Stimulated activated effector memory CD8-positive, alpha-beta T cell treated with anti-CD3 and anti-CD28 coated beads, Interleukin-12 subunit alpha, Interleukin-12 subunit beta, amount 100 ng/mL, for 72 hours (primary cell): ENCODE measurements at regions not wholly inside any gene's neighbourhood (a gene's known extent, or its start where the extent isn't known, plus 50 kb on each side); places are given as distances from the start of the nearest gene placed in this dataset.
"Not testable (repeated sequence)": the region's sequence is repeated elsewhere in the genome, so short reads cannot be mapped to it uniquely, and the experiment has no call there.

Source experiments
- ATAC-seq: fragments of 150-1000 bp; cut with Tn5 transposase; 2 replicates; pipeline ENCODE4 v1.10.0; 2021
- DNase-seq, 2 donors: peaks; one replicate each; pipeline ENCODE4 v3.0.0; 2021 to 2022; ENCODE audit warnings: low spot score in 2 of 2
- H3K27ac Mint-ChIP-seq: one replicate; pipeline ENCODE4 v1.8.0; 2022; ENCODE audit warnings: mild to moderate bottlenecking, mixed read lengths
- H3K36me3 Mint-ChIP-seq: one replicate; pipeline ENCODE4 v1.8.0; 2022; ENCODE audit warnings: mild to moderate bottlenecking, mixed read lengths
- H3K4me1 Mint-ChIP-seq: one replicate; pipeline ENCODE4 v1.8.0; 2022; ENCODE audit warnings: mixed read lengths
- H3K4me3 Mint-ChIP-seq: one replicate; pipeline ENCODE4 v1.8.0; 2022; ENCODE audit warnings: mild to moderate bottlenecking, mixed read lengths
- H3K9me3 Mint-ChIP-seq: one replicate; pipeline ENCODE4 v1.8.0; 2022; ENCODE audit warnings: mixed read lengths

DNA sequence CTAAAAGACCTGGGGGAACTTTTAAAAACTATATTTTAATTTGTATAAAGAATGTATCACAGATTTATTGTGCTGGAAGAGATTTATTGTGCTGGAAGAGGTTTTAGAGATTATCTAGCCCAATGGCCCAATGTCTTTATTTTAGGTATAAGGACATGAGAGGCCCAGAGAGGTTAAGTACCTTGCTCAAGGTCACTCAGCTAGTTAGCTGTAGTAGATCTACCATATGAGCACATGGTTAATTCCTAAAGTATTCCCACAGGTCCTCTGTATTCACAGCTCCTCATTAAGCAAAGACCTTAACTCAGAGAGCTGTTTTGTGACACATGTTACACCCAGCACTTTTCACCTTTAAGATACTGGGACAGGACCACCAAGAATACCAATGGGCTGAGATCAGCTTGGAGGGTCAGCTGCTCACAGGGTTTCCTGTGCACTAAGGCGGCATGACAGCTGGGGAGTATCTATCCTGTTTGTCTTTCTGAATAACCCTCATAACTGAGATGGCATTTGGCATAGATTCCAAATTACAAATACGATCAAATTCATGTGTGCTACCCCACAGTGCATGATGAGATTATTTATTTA lies 143.1 kb upstream of the TBL1XR1 start:
- DNase-seq (no peak), ATAC-seq (no peak)
- Mint-ChIP-seq H3K27ac (no peak overlapping the region), H3K4me1 (peaks cover 34% of the 10 kb centered on the region), H3K36me3 (peaks cover 10% of the 10 kb centered on the region), H3K9me3 (no peaks in the 10 kb centered on the region), H3K4me3 (no peak overlapping the region)

GRCh38 chr3:177341736-177342419 lies 144.6 kb upstream of the TBL1XR1 start:
- H3K4me3 Mint-ChIP-seq: no peak overlapping the region
- peaks cover 41% of the 10 kb centered on the region for H3K4me1 Mint-ChIP-seq
- DNase-seq (no peak), ATAC-seq (no peak)
- peaks cover 19% of the 10 kb centered on the region for H3K36me3 Mint-ChIP-seq
- H3K9me3 Mint-ChIP-seq: no peaks in the 10 kb centered on the region
- H3K27ac Mint-ChIP-seq: no peak overlapping the region

GRCh38 chr3:177343122-177343625 lies 145.9 kb upstream of the TBL1XR1 start:
- ATAC-seq: no peak
- no peak for DNase-seq
- no peak overlapping the region for H3K27ac Mint-ChIP-seq
- H3K36me3 Mint-ChIP-seq: peaks cover 11% of the 10 kb centered on the region
- H3K9me3 Mint-ChIP-seq: no peaks in the 10 kb centered on the region
- no peak overlapping the region for H3K4me3 Mint-ChIP-seq
- peaks cover 28% of the 10 kb centered on the region for H3K4me1 Mint-ChIP-seq

DNA sequence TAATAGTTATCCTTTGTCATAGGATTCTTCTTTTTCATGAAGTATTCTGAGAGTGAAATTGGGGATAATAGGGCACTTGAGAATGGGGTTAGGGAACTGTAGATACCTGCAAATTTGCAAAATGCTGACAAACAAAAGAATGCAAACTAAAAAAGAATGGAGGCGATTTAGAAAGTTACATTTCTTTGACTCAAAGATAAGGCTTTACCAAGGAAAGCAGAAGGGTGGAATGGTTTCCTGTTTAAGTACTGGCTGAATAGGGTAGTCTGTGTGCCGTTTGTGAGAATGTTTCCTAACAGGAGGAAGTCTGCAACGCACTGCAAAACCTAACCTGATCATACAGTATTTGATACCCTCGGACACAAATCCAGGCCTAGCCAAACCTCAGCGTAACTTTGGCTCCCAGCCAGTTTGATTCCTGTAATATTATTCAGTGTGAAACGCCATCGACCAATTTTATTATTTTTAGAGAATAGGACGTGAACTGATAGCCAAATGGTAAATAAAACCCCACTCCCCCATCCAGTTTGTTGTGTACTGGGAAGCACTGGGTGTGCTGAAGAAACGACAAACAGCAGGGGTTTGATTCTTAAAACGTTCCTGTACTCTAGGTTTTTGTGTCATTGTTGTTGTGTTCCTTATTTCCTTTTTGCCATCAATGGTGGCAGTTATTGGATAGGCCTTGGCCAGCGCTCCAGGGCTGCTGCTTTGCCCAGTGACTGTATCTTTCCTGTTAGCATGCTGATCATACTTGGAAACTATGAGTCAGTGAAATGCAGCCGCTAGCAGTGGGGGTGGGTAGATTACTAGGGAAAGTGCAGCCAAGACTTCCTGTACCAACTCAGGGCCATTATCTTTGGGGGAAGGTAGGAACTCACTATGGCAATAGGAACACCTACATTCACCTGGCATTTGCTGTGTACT lies 148.0 kb upstream of the TBL1XR1 start:
- no peaks in the 10 kb centered on the region for H3K9me3 Mint-ChIP-seq
- peaks cover 9% of the 10 kb centered on the region for H3K36me3 Mint-ChIP-seq
- H3K27ac Mint-ChIP-seq: peak overlapping the region; percentile 97
- DNase-seq: peak; percentile 32 to 77
- peak; percentile 95 for ATAC-seq
- peaks cover 15% of the 10 kb centered on the region for H3K4me1 Mint-ChIP-seq
- H3K4me3 Mint-ChIP-seq: peak overlapping the region; percentile 36

DNA sequence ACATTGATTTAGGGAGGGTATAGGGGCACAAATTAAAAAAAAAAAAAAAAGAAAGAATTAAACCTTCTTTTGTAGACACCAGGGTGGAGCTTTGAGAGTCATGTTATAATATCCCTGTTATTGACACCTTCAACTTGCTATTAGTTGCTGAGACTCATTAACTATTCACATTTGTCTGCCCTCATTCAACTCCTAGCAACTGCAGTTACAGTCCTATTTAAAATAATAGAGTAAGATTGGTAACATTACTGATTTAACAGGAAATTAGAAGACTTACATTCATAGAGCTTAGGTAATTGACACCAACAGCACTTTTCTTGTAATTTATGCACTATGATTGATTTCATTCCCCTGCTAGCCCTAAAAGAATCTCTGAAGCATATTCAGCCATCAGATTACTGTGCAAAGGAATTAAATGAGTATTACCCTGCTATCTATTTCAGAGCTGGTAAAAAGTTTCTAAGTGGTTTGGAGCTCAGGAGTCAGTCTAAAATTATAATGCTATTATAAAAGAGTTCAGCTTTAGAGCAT lies 148.8 kb upstream of the TBL1XR1 start:
- Mint-ChIP-seq H3K36me3 (peaks cover 9% of the 10 kb centered on the region), H3K4me1 (peaks cover 15% of the 10 kb centered on the region), H3K9me3 (no peaks in the 10 kb centered on the region), H3K27ac (peak overlapping the region; percentile 97), H3K4me3 (peak overlapping the region; percentile 36)
- DNase-seq: no peak
- ATAC-seq: peak; percentile 88

DNA sequence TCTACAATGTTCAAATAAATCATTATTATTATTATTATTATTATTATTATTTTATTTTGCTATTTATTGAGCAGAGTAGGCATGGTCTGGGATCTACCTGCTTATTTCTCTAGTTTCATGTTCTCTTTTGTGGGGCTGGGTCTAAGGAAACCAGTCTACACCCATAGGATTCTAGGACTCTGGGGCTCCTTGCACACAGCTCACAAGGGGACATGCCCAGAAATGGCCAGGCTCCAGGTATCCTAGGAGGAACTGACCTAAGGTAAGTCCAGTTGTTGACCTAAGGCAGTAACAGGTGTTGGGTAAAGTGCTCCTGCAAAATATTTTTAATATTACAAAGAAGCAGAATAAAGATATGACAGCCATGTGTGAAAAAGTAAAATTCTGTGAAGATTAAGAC lies 149.6 kb upstream of the TBL1XR1 start:
- ATAC-seq: no peak
- H3K4me1 Mint-ChIP-seq: peaks cover 15% of the 10 kb centered on the region
- no peak overlapping the region for H3K27ac Mint-ChIP-seq
- no peak overlapping the region for H3K4me3 Mint-ChIP-seq
- DNase-seq: no peak
- H3K9me3 Mint-ChIP-seq: no peaks in the 10 kb centered on the region
- peaks cover 9% of the 10 kb centered on the region for H3K36me3 Mint-ChIP-seq

DNA sequence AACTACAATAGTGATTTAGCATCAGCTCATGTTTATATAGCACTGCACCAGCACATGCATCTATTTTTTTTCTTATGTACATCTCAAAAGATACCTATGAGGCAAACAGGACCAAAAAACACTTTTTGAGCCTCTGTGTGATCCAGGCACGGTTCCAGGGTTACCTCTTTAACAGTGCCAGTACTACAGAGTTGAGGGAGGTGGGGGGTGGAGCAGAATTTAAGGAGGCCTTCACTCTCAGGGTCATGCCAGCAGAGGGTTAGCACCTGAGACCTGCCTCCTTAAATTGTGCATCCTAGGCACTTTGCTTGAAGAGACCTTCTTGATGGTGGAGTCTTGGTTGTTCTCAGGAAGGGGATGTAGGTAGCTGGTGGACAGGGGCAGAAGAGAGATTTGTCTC lies 150.3 kb upstream of the TBL1XR1 start:
- H3K4me1 Mint-ChIP-seq: peaks cover 15% of the 10 kb centered on the region
- no peak overlapping the region for H3K4me3 Mint-ChIP-seq
- no peaks in the 10 kb centered on the region for H3K9me3 Mint-ChIP-seq
- no peak overlapping the region for H3K27ac Mint-ChIP-seq
- ATAC-seq: no peak
- peaks cover 9% of the 10 kb centered on the region for H3K36me3 Mint-ChIP-seq
- no peak for DNase-seq

DNA sequence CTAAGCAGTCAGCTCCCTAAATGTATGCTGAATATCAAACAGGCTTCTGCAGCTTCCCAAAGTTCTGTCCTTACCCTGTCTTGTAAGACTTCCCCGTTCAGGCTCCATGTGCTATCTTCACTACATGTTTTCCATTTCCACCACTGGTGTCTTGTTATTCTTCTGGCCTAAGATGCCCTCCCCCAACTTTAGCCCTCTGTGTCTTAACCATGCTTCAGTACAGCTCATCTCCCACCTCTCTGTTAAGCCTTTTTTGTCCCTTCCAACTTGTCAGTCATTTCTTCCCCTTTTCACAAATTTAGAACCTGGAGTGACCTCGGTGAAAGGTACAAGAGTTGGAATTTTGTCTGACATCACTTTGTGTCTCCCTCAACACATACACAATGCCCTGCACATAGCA lies 151.7 kb upstream of the TBL1XR1 start:
- Mint-ChIP-seq H3K4me1 (peaks cover 15% of the 10 kb centered on the region), H3K9me3 (no peaks in the 10 kb centered on the region), H3K4me3 (no peak overlapping the region), H3K27ac (no peak overlapping the region), H3K36me3 (peaks cover 9% of the 10 kb centered on the region)
- DNase-seq (no peak), ATAC-seq (no peak)

- Mint-ChIP-seq H3K27ac (no peak overlapping the region), H3K4me3 (no peak overlapping the region), H3K9me3 (no peaks in the 10 kb centered on the region), H3K4me1 (peaks cover 15% of the 10 kb centered on the region), H3K36me3 (peaks cover 9% of the 10 kb centered on the region)
- ATAC-seq (no peak), DNase-seq (no peak)
These were observed 152.1 kb upstream of the TBL1XR1 start for GRCh38 chr3:177349384-177349783.

- no peak overlapping the region for H3K4me3 Mint-ChIP-seq
- H3K4me1 Mint-ChIP-seq: peaks cover 11% of the 10 kb centered on the region
- H3K27ac Mint-ChIP-seq: no peak overlapping the region
- ATAC-seq (no peak), DNase-seq (no peak)
- H3K36me3 Mint-ChIP-seq: peaks cover 9% of the 10 kb centered on the region
- no peaks in the 10 kb centered on the region for H3K9me3 Mint-ChIP-seq
These were observed 152.8 kb upstream of the TBL1XR1 start for GRCh38 chr3:177350121-177350520.

DNA sequence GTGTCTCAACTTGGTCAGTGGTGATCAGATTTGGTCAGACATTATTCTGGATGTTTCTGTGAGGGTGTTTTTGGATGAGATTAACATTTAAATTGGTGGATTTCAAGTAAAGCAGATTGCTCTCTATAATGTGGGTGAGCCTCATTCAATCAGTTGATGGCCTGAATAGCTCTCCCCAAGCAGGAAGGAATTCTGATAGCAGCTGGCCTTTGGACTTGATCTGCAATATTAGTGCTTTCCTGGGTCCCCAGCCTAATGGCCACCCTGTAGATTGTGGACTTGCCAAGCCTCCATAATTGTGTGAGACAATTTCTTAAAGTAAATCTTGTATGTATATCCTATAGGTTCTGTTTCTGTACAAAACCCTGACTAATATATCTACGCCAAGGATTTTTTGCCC lies 153.9 kb upstream of the TBL1XR1 start:
- Mint-ChIP-seq H3K4me3 (no peak overlapping the region), H3K4me1 (peaks cover 4% of the 10 kb centered on the region), H3K27ac (no peak overlapping the region), H3K9me3 (no peaks in the 10 kb centered on the region), H3K36me3 (peaks cover under 1% of the 10 kb centered on the region)
- DNase-seq (no peak), ATAC-seq (no peak)

DNA sequence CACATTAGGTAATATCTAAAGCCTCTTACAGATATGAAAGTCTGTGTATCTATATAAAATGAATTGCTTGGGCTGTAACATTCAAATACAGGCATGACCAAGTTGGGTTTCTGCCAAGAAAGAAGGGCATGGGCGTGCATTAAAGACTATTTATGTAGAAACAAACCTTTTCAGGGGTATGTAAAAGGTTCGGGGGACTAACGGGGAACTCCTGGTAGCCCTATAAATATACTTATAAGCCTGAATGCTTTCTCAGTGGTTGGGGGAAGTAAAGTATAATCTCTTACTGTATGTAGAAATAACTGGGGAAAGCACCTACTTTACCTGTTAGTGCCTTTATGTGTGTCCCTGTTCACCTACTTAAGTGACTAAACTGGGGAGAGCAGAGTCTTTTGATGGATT lies 154.5 kb upstream of the TBL1XR1 start:
- peak; percentile 61 for ATAC-seq

DNA sequence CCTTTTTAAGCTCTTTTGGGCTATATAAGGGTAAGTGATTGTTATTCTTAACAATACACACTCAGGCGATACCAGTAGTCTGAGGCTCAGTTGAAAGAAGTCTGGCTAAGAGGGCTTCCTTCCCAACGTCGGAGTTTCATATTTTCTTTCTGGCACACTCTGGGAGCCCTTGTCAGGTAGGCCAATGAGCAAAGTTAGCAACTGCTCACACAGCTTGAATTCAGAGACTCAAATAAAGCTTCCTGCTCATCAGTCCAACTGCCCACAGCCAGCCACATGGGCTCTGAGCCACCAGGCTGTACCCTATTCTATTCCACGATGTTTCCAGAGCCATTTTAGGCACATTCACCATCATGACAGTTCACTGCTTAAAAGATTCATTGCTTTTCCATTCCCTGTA lies 155.1 kb upstream of the TBL1XR1 start:
- no peak for ATAC-seq
- no peak overlapping the region for H3K27ac Mint-ChIP-seq

More for the DNA sequence above, 154.5 kb upstream of the TBL1XR1 start:
- Mint-ChIP-seq H3K36me3 (no peaks in the 10 kb centered on the region), H3K4me1 (peaks cover 9% of the 10 kb centered on the region), H3K9me3 (no peaks in the 10 kb centered on the region), H3K4me3 (no peak overlapping the region), H3K27ac (no peak overlapping the region)
- DNase-seq: no peak

GRCh38 chr3:177353140-177353539 lies 155.9 kb upstream of the TBL1XR1 start:
- Mint-ChIP-seq H3K9me3 (no peaks in the 10 kb centered on the region), H3K36me3 (no peaks in the 10 kb centered on the region), H3K4me3 (no peak overlapping the region), H3K4me1 (peaks cover 23% of the 10 kb centered on the region), H3K27ac (no peak overlapping the region)
- DNase-seq: no peak
- no peak for ATAC-seq

More for the DNA sequence above, 155.1 kb upstream of the TBL1XR1 start:
- Mint-ChIP-seq H3K9me3 (no peaks in the 10 kb centered on the region), H3K4me3 (no peak overlapping the region), H3K36me3 (no peaks in the 10 kb centered on the region), H3K4me1 (peaks cover 16% of the 10 kb centered on the region)
- no peak for DNase-seq

DNA sequence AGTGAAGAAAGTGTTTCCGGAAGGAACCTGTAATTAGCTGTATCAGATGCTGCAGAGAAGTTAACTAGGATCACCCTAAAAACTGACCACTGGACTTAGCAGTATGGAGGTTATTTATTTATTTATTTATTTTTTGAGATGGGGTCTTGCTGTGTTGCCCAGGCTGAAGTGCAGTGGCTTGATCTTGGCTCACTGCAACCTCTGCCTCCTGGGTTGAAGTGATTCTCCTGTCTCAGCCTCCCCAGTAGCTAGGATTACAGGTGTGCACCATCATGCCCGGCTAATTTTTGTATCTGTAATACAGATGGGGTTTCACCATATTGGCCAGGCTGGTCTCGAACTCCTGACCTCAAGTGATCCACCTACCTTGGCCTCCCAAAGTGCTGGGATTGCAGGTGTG lies 156.6 kb upstream of the TBL1XR1 start:
- not testable (repeated sequence) for DNase-seq, H3K27ac Mint-ChIP-seq, ATAC-seq, H3K4me3 Mint-ChIP-seq, H3K36me3 Mint-ChIP-seq, H3K9me3 Mint-ChIP-seq
- H3K4me1 Mint-ChIP-seq: peaks cover 30% of the 10 kb centered on the region
